ENCODE measurements at regions not wholly inside any gene's neighbourhood (a gene's known extent, or its start where the extent isn't known, plus 50 kb on each side); places are given as distances from the start of the nearest gene placed in this dataset.
"Not testable (repeated sequence)": the region's sequence is repeated elsewhere in the genome, so short reads cannot be mapped to it uniquely, and the experiment has no call there.

GRCh38 chr2:59790186-59791003, 763.1 kb downstream of the BCL11A start:
- no peak for DNase-seq (ENCODE audit: low spot score)

GRCh38 chr2:59789523-59789922, 763.9 kb downstream of the BCL11A start:
- no peak for DNase-seq (ENCODE audit: low spot score)

- no peak for DNase-seq (ENCODE audit: low spot score)
Observed at GRCh38 chr2:59787095-59787494, 766.4 kb downstream of the BCL11A start.

- no peak for DNase-seq (ENCODE audit: low spot score)
Observed at GRCh38 chr2:59786684-59787083, 766.8 kb downstream of the BCL11A start.

GRCh38 chr2:59779571-59779970, 773.9 kb downstream of the BCL11A start:
- DNase-seq (ENCODE audit: low spot score): no peak

- DNase-seq (ENCODE audit: low spot score): no peak
Observed at GRCh38 chr2:59777120-59777519, 776.3 kb downstream of the BCL11A start.

GRCh38 chr2:59776726-59777008, 776.8 kb downstream of the BCL11A start:
- DNase-seq (ENCODE audit: low spot score): no peak

- DNase-seq (ENCODE audit: low spot score): no peak
Observed at GRCh38 chr2:59774821-59775433, 778.5 kb downstream of the BCL11A start.

GRCh38 chr2:59770651-59771050, 782.8 kb downstream of the BCL11A start:
- no peak for DNase-seq (ENCODE audit: low spot score)

- peak; percentile 7 for DNase-seq (ENCODE audit: low spot score)
Observed at GRCh38 chr2:59761966-59762365, 791.5 kb downstream of the BCL11A start.

GRCh38 chr2:59756150-59756549, 797.3 kb downstream of the BCL11A start:
- DNase-seq (ENCODE audit: low spot score): no peak

GRCh38 chr2:59754011-59754735, 799.3 kb downstream of the BCL11A start:
- DNase-seq (ENCODE audit: low spot score): no peak

GRCh38 chr2:59752512-59752911, 800.9 kb downstream of the BCL11A start:
- no peak for DNase-seq (ENCODE audit: low spot score)

GRCh38 chr2:59752071-59752470, 801.4 kb downstream of the BCL11A start:
- DNase-seq (ENCODE audit: low spot score): no peak

- DNase-seq (ENCODE audit: low spot score): not testable (repeated sequence)
Observed at GRCh38 chr2:59751214-59751613, 802.2 kb downstream of the BCL11A start.

- DNase-seq (ENCODE audit: low spot score): no peak
Observed at GRCh38 chr2:59746291-59746690, 807.2 kb downstream of the BCL11A start.

GRCh38 chr2:59745085-59745484, 808.4 kb downstream of the BCL11A start:
- DNase-seq (ENCODE audit: low spot score): no peak

GRCh38 chr2:59744436-59744835, 809.0 kb downstream of the BCL11A start:
- DNase-seq (ENCODE audit: low spot score): no peak

- no peak for DNase-seq (ENCODE audit: low spot score)
Observed at GRCh38 chr2:59741840-59742239, 811.6 kb downstream of the BCL11A start.

GRCh38 chr2:59739166-59739565, 814.3 kb downstream of the BCL11A start:
- DNase-seq (ENCODE audit: low spot score): no peak

- no peak for DNase-seq (ENCODE audit: low spot score)
Observed at GRCh38 chr2:59737299-59737698, 816.2 kb downstream of the BCL11A start.

GRCh38 chr2:59734743-59735142, 818.7 kb downstream of the BCL11A start:
- DNase-seq (ENCODE audit: low spot score): no peak

- no peak for DNase-seq (ENCODE audit: low spot score)
Observed at GRCh38 chr2:59733970-59734369, 819.5 kb downstream of the BCL11A start.
